SK-N-SH treated with all-trans-retinoic acid at 6 μM for 48 hours (cell line): ENCODE measurements at regions not wholly inside any gene's neighbourhood (a gene's known extent, or its start where the extent isn't known, plus 50 kb on each side); places are given as distances from the start of the nearest gene placed in this dataset.

ENCODE experiments used
- ARNTL ChIP-seq: fragments of 450-650 bp; formaldehyde crosslinking; IDR thresholded peaks from 2 replicates; pipeline ENCODE4 v1.5.0; 2020; ENCODE audit warnings: low read depth, mild to moderate bottlenecking, moderate library complexity, borderline replicate concordance
- BACH2 ChIP-seq: fragments of 250-450 bp; sonication (Bioruptor Pico); IDR thresholded peaks from 2 replicates; pipeline ENCODE4 v1.9.0; 2021; ENCODE audit warnings: mild to moderate bottlenecking, borderline replicate concordance
- CREB5 ChIP-seq: fragments of 250-450 bp; sonication (Bioruptor Pico); IDR thresholded peaks from 2 replicates; pipeline ENCODE4 v1.5.1; 2020; ENCODE audit warnings: low read depth, mild to moderate bottlenecking, moderate library complexity
- GLIS3 ChIP-seq: fragments of 250-450 bp; sonication (Bioruptor Pico); IDR thresholded peaks from 2 replicates; pipeline ENCODE4 v1.5.0; 2020; ENCODE audit warnings: mild to moderate bottlenecking, moderate library complexity
- ISL1 ChIP-seq: fragments of 250-450 bp; sonication (Bioruptor Pico); IDR thresholded peaks from 2 replicates; pipeline ENCODE4 v2.1.2; 2022; ENCODE audit warnings: mild to moderate bottlenecking, moderate library complexity
- PPARA ChIP-seq: fragments of 250-450 bp; sonication (Bioruptor Pico); IDR thresholded peaks from 2 replicates; pipeline ENCODE4 v1.5.0; 2020; ENCODE audit warnings: mild to moderate bottlenecking, borderline replicate concordance
- RARB ChIP-seq: fragments of 250-450 bp; sonication (Bioruptor Pico); IDR thresholded peaks from 2 replicates; pipeline ENCODE4 v1.8.0; 2021; ENCODE audit warnings: mild to moderate bottlenecking, moderate library complexity
- TCF4 ChIP-seq: fragments of 250-450 bp; sonication (Bioruptor Pico); IDR thresholded peaks from 2 replicates; pipeline ENCODE4 v1.8.0; 2021; ENCODE audit warnings: mild to moderate bottlenecking, moderate library complexity, borderline replicate concordance
- TSHZ2 ChIP-seq: fragments of 250-450 bp; sonication (Bioruptor Pico); IDR thresholded peaks from 2 replicates; pipeline ENCODE4 v1.5.0; 2020; ENCODE audit warnings: mild to moderate bottlenecking, moderate library complexity
- ZFP3 ChIP-seq: fragments of 250-450 bp; sonication (Bioruptor Pico); IDR thresholded peaks from 2 replicates; pipeline ENCODE4 v1.5.0; 2020; ENCODE audit warnings: mild to moderate bottlenecking, moderate library complexity
- ZFP30 ChIP-seq: fragments of 450-650 bp; formaldehyde crosslinking; IDR thresholded peaks from 2 replicates; pipeline ENCODE4 v1.5.0; 2022; ENCODE audit warnings: mild to moderate bottlenecking, moderate library complexity
- ZNF70 ChIP-seq: fragments of 450-650 bp; formaldehyde crosslinking; IDR thresholded peaks from 2 replicates; pipeline ENCODE4 v1.5.0; 2020; ENCODE audit warnings: mild to moderate bottlenecking, moderate library complexity
- ZNF8 ChIP-seq: fragments of 450-650 bp; formaldehyde crosslinking; IDR thresholded peaks from 2 replicates; pipeline ENCODE4 v1.5.0; 2020; ENCODE audit warnings: mild to moderate bottlenecking, moderate library complexity
- TF ChIP-seq, protein P1 (sequence below): fragments of 250-450 bp; sonication (Bioruptor Pico); IDR thresholded peaks from 2 replicates; pipeline ENCODE4 v1.8.0; 2020; ENCODE audit warnings: mild to moderate bottlenecking, moderate library complexity, borderline replicate concordance

DNA sequence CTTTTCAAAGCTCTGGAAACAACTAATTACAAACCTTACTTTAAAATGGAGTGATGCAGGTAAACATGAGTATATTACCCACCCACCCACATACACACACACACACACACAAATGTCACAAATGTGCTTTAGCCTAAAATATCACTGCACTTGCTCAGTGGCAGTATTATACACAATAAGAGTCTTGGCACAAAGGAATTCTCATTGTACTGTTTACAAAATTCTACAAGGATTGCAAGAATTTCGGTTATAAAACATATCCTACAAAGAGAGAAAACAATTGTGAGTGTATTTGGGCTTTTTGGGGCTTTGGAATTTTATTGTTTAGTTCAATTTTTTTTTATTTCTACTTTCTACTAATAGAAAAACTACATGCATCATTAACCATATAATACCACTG is 113.2 kb upstream of the BEND6 start:
- no peak for TF ChIP-seq ZFP3
- no peak for TF ChIP-seq BACH2 (CRISPR knock-in tag)
- TF ChIP-seq, protein P1, sequence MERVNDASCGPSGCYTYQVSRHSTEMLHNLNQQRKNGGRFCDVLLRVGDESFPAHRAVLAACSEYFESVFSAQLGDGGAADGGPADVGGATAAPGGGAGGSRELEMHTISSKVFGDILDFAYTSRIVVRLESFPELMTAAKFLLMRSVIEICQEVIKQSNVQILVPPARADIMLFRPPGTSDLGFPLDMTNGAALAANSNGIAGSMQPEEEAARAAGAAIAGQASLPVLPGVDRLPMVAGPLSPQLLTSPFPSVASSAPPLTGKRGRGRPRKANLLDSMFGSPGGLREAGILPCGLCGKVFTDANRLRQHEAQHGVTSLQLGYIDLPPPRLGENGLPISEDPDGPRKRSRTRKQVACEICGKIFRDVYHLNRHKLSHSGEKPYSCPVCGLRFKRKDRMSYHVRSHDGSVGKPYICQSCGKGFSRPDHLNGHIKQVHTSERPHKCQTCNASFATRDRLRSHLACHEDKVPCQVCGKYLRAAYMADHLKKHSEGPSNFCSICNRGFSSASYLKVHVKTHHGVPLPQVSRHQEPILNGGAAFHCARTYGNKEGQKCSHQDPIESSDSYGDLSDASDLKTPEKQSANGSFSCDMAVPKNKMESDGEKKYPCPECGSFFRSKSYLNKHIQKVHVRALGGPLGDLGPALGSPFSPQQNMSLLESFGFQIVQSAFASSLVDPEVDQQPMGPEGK (CRISPR knock-in tag): no peak
- no peak for TF ChIP-seq ZFP30 (CRISPR knock-in tag)
- no peak for TF ChIP-seq GLIS3 (CRISPR knock-in tag)
- no peak for TF ChIP-seq ZNF70
- no peak for TF ChIP-seq TCF4
- no peak for TF ChIP-seq TSHZ2 (CRISPR knock-in tag)
- no peak for TF ChIP-seq PPARA
- no peak for TF ChIP-seq RARB
- TF ChIP-seq ZNF8: no peak
- TF ChIP-seq CREB5 (CRISPR knock-in tag): no peak
- no peak for TF ChIP-seq ARNTL
- TF ChIP-seq ISL1 (CRISPR knock-in tag): no peak
